ENCODE measurements at regions not wholly inside any gene's neighbourhood (a gene's known extent, or its start where the extent isn't known, plus 50 kb on each side); places are given as distances from the start of the nearest gene placed in this dataset.
"Not testable (repeated sequence)": the region's sequence is repeated elsewhere in the genome, so short reads cannot be mapped to it uniquely, and the experiment has no call there.

- Histone ChIP-seq H3K4me3 (no peak overlapping the region), H3K9ac (ENCODE audit: insufficient read length) (no peak overlapping the region), H3K9me3 (ENCODE audit: low read depth, low read length) (no peaks in the 10 kb centered on the region), H3K36me3 (ENCODE audit: insufficient read depth, low read length) (no peaks in the 10 kb centered on the region), H3K27ac (no peak overlapping the region)
- DNase-seq (ENCODE audit: low read depth, low spot score) = no peak
- TF ChIP-seq FOXP2 (optimal IDR thresholded peaks at IDR 0.05; ENCODE audit: control extremely low read depth, extremely low read length, insufficient read depth) (no peak), POLR2AphosphoS5 (IDR thresholded peaks at IDR 0.05; ENCODE audit: borderline replicate concordance, low read depth, low read length) (no peak), EZH2 (IDR thresholded peaks at IDR 0.05) (no peak)
Observed at GRCh38 chr9:65449423-65449822, 164.4 kb upstream of the FOXD4L5 start.

- not testable (repeated sequence) for DNase-seq (ENCODE audit: low read depth, low spot score); H3K4me3 ChIP-seq; H3K9me3 ChIP-seq (ENCODE audit: low read depth, low read length)
Observed at GRCh38 chr9:65447146-65447545, 162.1 kb upstream of the FOXD4L5 start.

GRCh38 chr9:65445991-65446390, 161.0 kb upstream of the FOXD4L5 start:
- H3K36me3 ChIP-seq (ENCODE audit: insufficient read depth, low read length); H3K27ac ChIP-seq; H3K9me3 ChIP-seq (ENCODE audit: low read depth, low read length); H3K9ac ChIP-seq (ENCODE audit: insufficient read length); H3K4me3 ChIP-seq; DNase-seq (ENCODE audit: low read depth, low spot score): not testable (repeated sequence)

More at GRCh38 chr9:65447146-65447545, 162.1 kb upstream of the FOXD4L5 start:
- H3K36me3 ChIP-seq (ENCODE audit: insufficient read depth, low read length); H3K9ac ChIP-seq (ENCODE audit: insufficient read length); H3K27ac ChIP-seq: not testable (repeated sequence)

- Histone ChIP-seq H3K9me3 (ENCODE audit: low read depth, low read length) (no peaks in the 10 kb centered on the region), H3K36me3 (ENCODE audit: insufficient read depth, low read length) (no peaks in the 10 kb centered on the region), H3K4me3 (no peak overlapping the region), H3K27ac (no peak overlapping the region), H3K9ac (ENCODE audit: insufficient read length) (no peak overlapping the region)
- no peak for TF ChIP-seq FOXP2 (optimal IDR thresholded peaks at IDR 0.05; ENCODE audit: control extremely low read depth, extremely low read length, insufficient read depth)
- no peak for TF ChIP-seq POLR2AphosphoS5 (IDR thresholded peaks at IDR 0.05; ENCODE audit: borderline replicate concordance, low read depth, low read length)
- TF ChIP-seq EZH2 (IDR thresholded peaks at IDR 0.05) = no peak
- no peak for DNase-seq (ENCODE audit: low read depth, low spot score)
Observed at GRCh38 chr9:65444943-65445342, 159.9 kb upstream of the FOXD4L5 start.

GRCh38 chr9:65442116-65442515, 157.1 kb upstream of the FOXD4L5 start:
- H3K9me3 ChIP-seq (ENCODE audit: low read depth, low read length) = not testable (repeated sequence)

GRCh38 chr9:65441324-65441920, 156.4 kb upstream of the FOXD4L5 start:
- not testable (repeated sequence) for H3K9ac ChIP-seq (ENCODE audit: insufficient read length); H3K4me3 ChIP-seq; H3K27ac ChIP-seq; DNase-seq (ENCODE audit: low read depth, low spot score); H3K9me3 ChIP-seq (ENCODE audit: low read depth, low read length); H3K36me3 ChIP-seq (ENCODE audit: insufficient read depth, low read length)

More at GRCh38 chr9:65442116-65442515, 157.1 kb upstream of the FOXD4L5 start:
- not testable (repeated sequence) for DNase-seq (ENCODE audit: low read depth, low spot score); H3K9ac ChIP-seq (ENCODE audit: insufficient read length); H3K27ac ChIP-seq; H3K4me3 ChIP-seq; H3K36me3 ChIP-seq (ENCODE audit: insufficient read depth, low read length)

- H3K9me3 ChIP-seq (ENCODE audit: low read depth, low read length) = no peaks in the 10 kb centered on the region
- no peak for DNase-seq (ENCODE audit: low read depth, low spot score)
- TF ChIP-seq POLR2AphosphoS5 (IDR thresholded peaks at IDR 0.05; ENCODE audit: borderline replicate concordance, low read depth, low read length) (no peak), EZH2 (IDR thresholded peaks at IDR 0.05) (no peak), FOXP2 (optimal IDR thresholded peaks at IDR 0.05; ENCODE audit: control extremely low read depth, extremely low read length, insufficient read depth) (no peak)
- no peaks in the 10 kb centered on the region for H3K36me3 ChIP-seq (ENCODE audit: insufficient read depth, low read length)
- no peak overlapping the region for H3K27ac ChIP-seq
- no peak overlapping the region for H3K9ac ChIP-seq (ENCODE audit: insufficient read length)
- H3K4me3 ChIP-seq = no peak overlapping the region
Observed at GRCh38 chr9:65437724-65438123, 152.7 kb upstream of the FOXD4L5 start.

- no peak overlapping the region for H3K4me3 ChIP-seq
- H3K27ac ChIP-seq = no peak overlapping the region
- no peak overlapping the region for H3K9ac ChIP-seq (ENCODE audit: insufficient read length)
- no peaks in the 10 kb centered on the region for H3K9me3 ChIP-seq (ENCODE audit: low read depth, low read length)
- H3K36me3 ChIP-seq (ENCODE audit: insufficient read depth, low read length) = no peaks in the 10 kb centered on the region
- no peak for DNase-seq (ENCODE audit: low read depth, low spot score)
- TF ChIP-seq FOXP2 (optimal IDR thresholded peaks at IDR 0.05; ENCODE audit: control extremely low read depth, extremely low read length, insufficient read depth) (no peak), POLR2AphosphoS5 (IDR thresholded peaks at IDR 0.05; ENCODE audit: borderline replicate concordance, low read depth, low read length) (no peak), EZH2 (IDR thresholded peaks at IDR 0.05) (no peak)
Observed at GRCh38 chr9:65435464-65435863, 150.5 kb upstream of the FOXD4L5 start.

GRCh38 chr9:65432722-65433323, 147.8 kb upstream of the FOXD4L5 start:
- Histone ChIP-seq H3K4me3 (no peak overlapping the region), H3K9me3 (ENCODE audit: low read depth, low read length) (no peaks in the 10 kb centered on the region), H3K9ac (ENCODE audit: insufficient read length) (no peak overlapping the region), H3K27ac (no peak overlapping the region), H3K36me3 (ENCODE audit: insufficient read depth, low read length) (no peaks in the 10 kb centered on the region)
- DNase-seq (ENCODE audit: low read depth, low spot score) = no peak
- TF ChIP-seq FOXP2 (optimal IDR thresholded peaks at IDR 0.05; ENCODE audit: control extremely low read depth, extremely low read length, insufficient read depth) (no peak), EZH2 (IDR thresholded peaks at IDR 0.05) (no peak), POLR2AphosphoS5 (IDR thresholded peaks at IDR 0.05; ENCODE audit: borderline replicate concordance, low read depth, low read length) (no peak)
